Natural killer cell (primary cell): ENCODE measurements at regions not wholly inside any gene's neighbourhood (a gene's known extent, or its start where the extent isn't known, plus 50 kb on each side); places are given as distances from the start of the nearest gene placed in this dataset.

ENCODE experiments used
- ATAC-seq, 3 donors: fragments of 150-1000 bp in 2 of 3; fragments of 200-7000 bp in 1 of 3; cut with Tn5 transposase; 1 replicate in 1 of 3; 2 replicates in 2 of 3; pipeline ENCODE4 v1.10.0; 2021; ENCODE audit warnings: mild to moderate bottlenecking in 2 of 3, moderate library complexity in 2 of 3
- DNase-seq, 2 donors: peaks; one replicate each; pipeline versions ENCODE4 v3.0.0 to v3.0.0-alpha.2; 2013 to 2021; ENCODE audit warnings: mixed read lengths in 1 of 2
- H3K27ac ChIP-seq: one replicate; pipeline ENCODE4 v1.5.1; 2013; ENCODE audit warnings: mild to moderate bottlenecking, low read length
- H3K27me3 ChIP-seq: one replicate; pipeline ENCODE4 v1.6.1; 2013; ENCODE audit warnings: low read length; ENCODE audit not compliant: control insufficient read depth, insufficient read depth
- H3K36me3 ChIP-seq: one replicate; pipeline ENCODE4 v1.6.1; 2013; ENCODE audit warnings: low read length; ENCODE audit not compliant: control insufficient read depth, insufficient read depth
- H3K4me1 ChIP-seq: one replicate; pipeline ENCODE4 v1.6.1; 2013; ENCODE audit warnings: low read length; ENCODE audit not compliant: control insufficient read depth, insufficient read depth
- H3K4me3 ChIP-seq: one replicate; pipeline ENCODE4 v1.5.1; 2013; ENCODE audit warnings: low read length
- H3K9me3 ChIP-seq: one replicate; pipeline ENCODE4 v1.6.1; 2013; ENCODE audit warnings: low read length; ENCODE audit not compliant: control insufficient read depth, insufficient read depth
- H3K27ac Mint-ChIP-seq, 2 donors: one replicate each; pipeline ENCODE4 v1.8.0; 2022; ENCODE audit warnings: mild to moderate bottlenecking in 2 of 2, mixed read lengths in 2 of 2, moderate library complexity in 1 of 2
- H3K27me3 Mint-ChIP-seq, 2 donors: one replicate each; pipeline ENCODE4 v1.8.0; 2022; ENCODE audit warnings: low read depth in 2 of 2, mixed read lengths in 2 of 2
- H3K36me3 Mint-ChIP-seq: one replicate; pipeline ENCODE4 v1.8.0; 2022; ENCODE audit warnings: mixed read lengths
- H3K4me1 Mint-ChIP-seq, 2 donors: one replicate each; pipeline ENCODE4 v1.8.0; 2022; ENCODE audit warnings: mixed read lengths in 2 of 2
- H3K4me3 Mint-ChIP-seq: one replicate; pipeline ENCODE4 v1.8.0; 2022; ENCODE audit warnings: mild to moderate bottlenecking, moderate library complexity, mixed read lengths
- H3K9me3 Mint-ChIP-seq, 2 donors: one replicate each; pipeline ENCODE4 v1.8.0; 2022; ENCODE audit warnings: mixed read lengths in 2 of 2
- WGBS: methylation state at CpG from one replicate; pipeline ENCODE4 v1.1.7; 2013; ENCODE audit warnings: missing lambda C conversion rate; ENCODE audit not compliant: insufficient coverage; 5-methylcytosine and 5-hydroxymethylcytosine counted together
- intact Hi-C: fragments of 100-400 bp; cut with micrococcal nuclease; formaldehyde crosslinking; loops from one replicate; pipeline ENCODE4 v1.14.2; 2022
- TF ChIP-seq, protein P1 (sequence below): fragments of 200-600 bp; IDR thresholded peaks from one replicate; pipeline ENCODE4 v1.8.0; 2022; ENCODE audit warnings: antibody characterized with exemption

GRCh38 chr15:95142531-95142930, 911.2 kb downstream of the MCTP2 start:
- Mint-ChIP-seq H3K9me3 (peaks cover 0 to 2% of the 10 kb centered on the region in 2 donors), H3K27me3 (peaks cover 0 to 8% of the 10 kb centered on the region in 2 donors), H3K4me1 (no peaks in the 10 kb centered on the region), H3K4me3 (no peak overlapping the region), H3K36me3 (no peaks in the 10 kb centered on the region), H3K27ac (no peak overlapping the region)
- no peaks in the 10 kb centered on the region for H3K36me3 ChIP-seq
- H3K4me1 ChIP-seq = no peaks in the 10 kb centered on the region
- H3K9me3 ChIP-seq = no peaks in the 10 kb centered on the region
- no peaks in the 10 kb centered on the region for H3K27me3 ChIP-seq
- no peak overlapping the region for H3K4me3 ChIP-seq
- intact Hi-C loops = no loop called here
- no peak overlapping the region for H3K27ac ChIP-seq
- ATAC-seq (no peak), DNase-seq (no peak)
- TF ChIP-seq, protein P1, sequence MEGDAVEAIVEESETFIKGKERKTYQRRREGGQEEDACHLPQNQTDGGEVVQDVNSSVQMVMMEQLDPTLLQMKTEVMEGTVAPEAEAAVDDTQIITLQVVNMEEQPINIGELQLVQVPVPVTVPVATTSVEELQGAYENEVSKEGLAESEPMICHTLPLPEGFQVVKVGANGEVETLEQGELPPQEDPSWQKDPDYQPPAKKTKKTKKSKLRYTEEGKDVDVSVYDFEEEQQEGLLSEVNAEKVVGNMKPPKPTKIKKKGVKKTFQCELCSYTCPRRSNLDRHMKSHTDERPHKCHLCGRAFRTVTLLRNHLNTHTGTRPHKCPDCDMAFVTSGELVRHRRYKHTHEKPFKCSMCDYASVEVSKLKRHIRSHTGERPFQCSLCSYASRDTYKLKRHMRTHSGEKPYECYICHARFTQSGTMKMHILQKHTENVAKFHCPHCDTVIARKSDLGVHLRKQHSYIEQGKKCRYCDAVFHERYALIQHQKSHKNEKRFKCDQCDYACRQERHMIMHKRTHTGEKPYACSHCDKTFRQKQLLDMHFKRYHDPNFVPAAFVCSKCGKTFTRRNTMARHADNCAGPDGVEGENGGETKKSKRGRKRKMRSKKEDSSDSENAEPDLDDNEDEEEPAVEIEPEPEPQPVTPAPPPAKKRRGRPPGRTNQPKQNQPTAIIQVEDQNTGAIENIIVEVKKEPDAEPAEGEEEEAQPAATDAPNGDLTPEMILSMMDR = no peak
- WGBS = 81% methylated on average over 1 of the region's 1 CpG

DNA sequence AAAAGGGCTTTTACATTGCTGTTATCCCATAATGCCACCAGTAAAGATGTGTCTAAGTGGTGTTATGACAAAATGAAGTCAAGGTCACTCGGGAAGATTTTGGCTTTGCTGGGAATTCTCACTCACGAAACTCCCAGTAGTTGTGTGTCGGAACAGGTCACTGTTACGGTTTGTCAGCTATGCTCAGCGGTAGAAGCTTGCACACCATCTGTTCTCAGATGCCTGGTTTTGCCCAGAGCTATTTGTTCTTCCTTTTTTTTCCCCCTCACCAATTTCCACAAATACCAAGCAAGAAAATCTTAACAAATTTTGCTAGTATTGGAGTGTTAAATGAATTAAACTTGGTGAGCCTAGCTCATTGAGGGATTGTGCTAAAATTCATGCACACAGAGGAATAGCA, 915.1 kb downstream of the MCTP2 start:
- H3K4me1 Mint-ChIP-seq = no peaks in the 10 kb centered on the region
- DNase-seq = no peak
- no peak overlapping the region for H3K27ac Mint-ChIP-seq
- H3K4me3 Mint-ChIP-seq = no peak overlapping the region
- peaks cover 0 to 8% of the 10 kb centered on the region in 2 donors for H3K27me3 Mint-ChIP-seq
- no peaks in the 10 kb centered on the region for H3K36me3 Mint-ChIP-seq
- ATAC-seq = no peak
- peaks cover 0 to 2% of the 10 kb centered on the region in 2 donors for H3K9me3 Mint-ChIP-seq
- H3K4me1 ChIP-seq = no peaks in the 10 kb centered on the region
- H3K27me3 ChIP-seq = no peaks in the 10 kb centered on the region
- H3K4me3 ChIP-seq = no peak overlapping the region
- WGBS = 91% methylated on average over 5 of the region's 5 CpGs
- H3K36me3 ChIP-seq = no peaks in the 10 kb centered on the region
- intact Hi-C loops = no loop called here
- TF ChIP-seq, protein P1 = no peak
- H3K27ac ChIP-seq = no peak overlapping the region
- no peaks in the 10 kb centered on the region for H3K9me3 ChIP-seq

- no peak for ATAC-seq
- TF ChIP-seq, protein P1 = no peak
- no peaks in the 10 kb centered on the region for H3K4me1 ChIP-seq
- no peak overlapping the region for H3K27ac Mint-ChIP-seq
- no peak overlapping the region for H3K4me3 ChIP-seq
- H3K9me3 ChIP-seq = no peaks in the 10 kb centered on the region
- no peak for DNase-seq
- WGBS = 89% methylated on average over 2 of the region's 2 CpGs
- H3K36me3 Mint-ChIP-seq = no peaks in the 10 kb centered on the region
- intact Hi-C loops = no loop called here
- H3K9me3 Mint-ChIP-seq = peaks cover 0 to 2% of the 10 kb centered on the region in 2 donors
- no peaks in the 10 kb centered on the region for H3K36me3 ChIP-seq
- H3K27me3 Mint-ChIP-seq = peaks cover 0 to 8% of the 10 kb centered on the region in 2 donors
- H3K4me1 Mint-ChIP-seq = no peaks in the 10 kb centered on the region
- H3K27me3 ChIP-seq = no peaks in the 10 kb centered on the region
- no peak overlapping the region for H3K4me3 Mint-ChIP-seq
- no peak overlapping the region for H3K27ac ChIP-seq
These were observed 916.8 kb downstream of the MCTP2 start for GRCh38 chr15:95148183-95148582.

- Histone ChIP-seq H3K27ac (no peak overlapping the region), H3K4me1 (no peaks in the 10 kb centered on the region), H3K36me3 (no peaks in the 10 kb centered on the region), H3K4me3 (no peak overlapping the region), H3K27me3 (no peaks in the 10 kb centered on the region), H3K9me3 (no peaks in the 10 kb centered on the region)
- WGBS = 85% methylated on average over 3 of the region's 3 CpGs
- TF ChIP-seq, protein P1 = no peak
- intact Hi-C loops = no loop called here
- H3K4me1 Mint-ChIP-seq = no peaks in the 10 kb centered on the region
- DNase-seq = no peak
- H3K4me3 Mint-ChIP-seq = no peak overlapping the region
- peaks cover 0 to 8% of the 10 kb centered on the region in 2 donors for H3K27me3 Mint-ChIP-seq
- H3K9me3 Mint-ChIP-seq = peaks cover 0 to 5% of the 10 kb centered on the region in 2 donors
- no peaks in the 10 kb centered on the region for H3K36me3 Mint-ChIP-seq
- ATAC-seq = no peak
- H3K27ac Mint-ChIP-seq = no peak overlapping the region
These were observed 917.7 kb downstream of the MCTP2 start for GRCh38 chr15:95149036-95149435.
